HEK293T (cell line): ENCODE measurements at regions not wholly inside any gene's neighbourhood (a gene's known extent, or its start where the extent isn't known, plus 50 kb on each side); places are given as distances from the start of the nearest gene placed in this dataset.

Experiments used
- ARNT ChIP-seq: fragments of 450-650 bp; IDR thresholded peaks from 2 replicates; pipeline ENCODE4 v1.6.1; 2017; ENCODE audit warnings: mild to moderate bottlenecking
- BHLHE40 ChIP-seq: fragments of 450-650 bp; IDR thresholded peaks from 2 replicates; pipeline ENCODE4 v1.6.1; 2016; ENCODE audit warnings: mild to moderate bottlenecking, moderate library complexity, borderline replicate concordance
- FOXM1 ChIP-seq: fragments of 450-650 bp; IDR thresholded peaks from 2 replicates; pipeline ENCODE4 v1.6.1; 2017; ENCODE audit warnings: mild to moderate bottlenecking, borderline replicate concordance
- LEF1 ChIP-seq: fragments of 450-650 bp; IDR thresholded peaks from 2 replicates; pipeline ENCODE4 v1.6.1; 2017; ENCODE audit warnings: mild to moderate bottlenecking, borderline replicate concordance
- NFRKB ChIP-seq: fragments of 450-650 bp; IDR thresholded peaks from 2 replicates; pipeline ENCODE4 v1.6.1; 2016; ENCODE audit warnings: mild to moderate bottlenecking, moderate library complexity
- SP1 ChIP-seq: fragments of 450-650 bp; IDR thresholded peaks from 2 replicates; pipeline ENCODE4 v1.6.1; 2017
- SUZ12 ChIP-seq: fragments of 450-650 bp; IDR thresholded peaks from 2 replicates; pipeline ENCODE4 v1.6.1; 2016; ENCODE audit warnings: mild to moderate bottlenecking
- TARDBP ChIP-seq: fragments of 450-650 bp; IDR thresholded peaks from 2 replicates; pipeline ENCODE4 v1.6.1; 2016
- ZNF384 ChIP-seq: fragments of 450-650 bp; IDR thresholded peaks from 2 replicates; pipeline ENCODE4 v1.6.1; 2016

DNA sequence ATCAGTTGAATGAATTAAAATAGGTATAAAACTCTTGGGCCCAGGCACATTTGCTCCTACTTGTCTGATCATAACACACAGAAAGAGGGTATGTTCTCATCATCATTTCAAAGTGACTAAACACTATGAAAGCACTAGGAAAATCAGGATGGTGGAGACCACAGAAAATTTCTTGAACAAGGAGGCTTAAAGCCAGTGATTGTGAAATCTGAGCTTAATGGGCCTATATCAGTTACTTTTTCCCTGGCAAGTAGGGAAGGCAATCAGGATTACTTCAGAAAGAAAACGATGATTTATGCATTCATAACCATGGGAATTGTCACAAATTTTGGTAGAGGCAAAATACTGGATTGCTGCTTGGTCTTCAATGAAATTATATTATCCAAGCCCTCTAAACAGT is 434.4 kb upstream of the CNTN4 start:
- no peak for TF ChIP-seq BHLHE40
- no peak for TF ChIP-seq SP1
- no peak for TF ChIP-seq SUZ12
- TF ChIP-seq FOXM1 = no peak
- no peak for TF ChIP-seq ARNT
- TF ChIP-seq TARDBP = no peak
- TF ChIP-seq NFRKB = no peak
- TF ChIP-seq ZNF384 = no peak
- TF ChIP-seq LEF1 = no peak
